ENCODE measurements at regions not wholly inside any gene's neighbourhood (a gene's known extent, or its start where the extent isn't known, plus 50 kb on each side); places are given as distances from the start of the nearest gene placed in this dataset.

DNA sequence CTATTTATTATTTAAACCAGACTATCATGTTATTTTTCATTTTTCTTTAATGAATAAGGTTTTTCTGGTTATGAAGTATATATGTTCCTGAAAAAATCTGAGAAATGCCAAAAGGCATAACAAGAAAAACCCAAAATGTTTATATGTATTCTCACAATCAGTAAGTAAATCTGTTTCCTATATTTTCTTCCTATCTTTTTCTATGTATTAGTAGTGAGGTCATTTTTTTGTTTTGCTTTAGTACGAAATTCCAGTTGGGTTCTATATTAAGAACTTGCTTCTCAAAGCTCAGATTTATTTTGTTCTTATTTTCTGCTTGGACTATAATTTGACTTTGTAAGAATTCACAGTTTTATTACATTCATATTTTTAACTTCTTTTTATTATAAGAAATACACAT lies 287.5 kb upstream of the NFE2L3 start:
- intact Hi-C loops (cut with DNase I; ENCODE audit: low total_unique reads): no loop called here
- Histone ChIP-seq H3K4me3 (no peak overlapping the region), H3K4me1 (no peaks in the 10 kb centered on the region), H3K27me3 (peaks cover 12% of the 10 kb centered on the region), H3K27ac (no peak overlapping the region), H3K36me3 (ENCODE audit: low read depth, missing control alignments) (no peaks in the 10 kb centered on the region), H3K9me3 (no peaks in the 10 kb centered on the region)
- TF ChIP-seq POLR2A (IDR thresholded peaks at IDR 0.05): no peak
- TF ChIP-seq CTCF (IDR thresholded peaks at IDR 0.05): no peak
- 58 to 61% methylated on average over 1 of the region's 1 CpG for WGBS, 2 donors
- no peak for DNase-seq

DNA sequence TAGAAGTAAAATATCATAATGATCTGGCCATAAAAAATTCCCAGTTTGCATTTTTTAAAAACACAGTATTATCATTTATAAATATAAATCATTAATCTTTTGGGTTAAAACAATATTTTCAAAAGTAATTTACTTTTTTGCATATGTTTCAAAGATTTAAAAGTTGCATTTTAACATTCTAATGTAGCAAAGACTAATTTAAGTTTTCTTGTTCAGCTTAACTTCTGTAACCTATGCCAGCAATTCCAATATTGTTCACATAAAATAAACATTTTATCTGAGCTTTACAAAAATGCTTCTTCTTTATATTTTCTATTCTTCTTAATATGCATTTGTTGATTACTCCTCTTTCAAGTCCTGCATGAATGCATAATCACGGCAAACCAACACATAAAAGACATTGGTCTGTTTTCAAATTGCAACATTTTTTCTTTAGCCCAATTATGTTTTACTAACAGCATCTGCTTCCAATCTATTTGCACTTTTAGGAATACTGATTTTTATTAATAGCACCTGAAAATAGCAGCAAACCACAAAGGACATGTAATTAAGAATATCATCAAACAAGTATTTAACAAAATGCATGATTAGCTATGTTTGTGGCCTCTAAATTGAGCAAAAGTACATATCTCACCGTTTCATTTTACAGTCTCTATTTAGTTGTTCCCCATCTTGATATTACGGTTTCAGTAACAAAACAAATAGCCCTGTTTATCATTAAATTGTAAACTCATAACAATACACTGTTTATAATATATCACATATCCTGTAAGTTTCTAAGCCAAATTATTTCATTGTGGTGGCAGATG lies 286.9 kb upstream of the NFE2L3 start:
- no peak for DNase-seq
- no peak for TF ChIP-seq POLR2A (IDR thresholded peaks at IDR 0.05)
- TF ChIP-seq CTCF (IDR thresholded peaks at IDR 0.05): no peak
- Histone ChIP-seq H3K36me3 (ENCODE audit: low read depth, missing control alignments) (no peaks in the 10 kb centered on the region), H3K9me3 (no peaks in the 10 kb centered on the region), H3K4me1 (no peaks in the 10 kb centered on the region), H3K27ac (no peak overlapping the region), H3K4me3 (no peak overlapping the region), H3K27me3 (peaks cover 12% of the 10 kb centered on the region)
- intact Hi-C loops (cut with DNase I; ENCODE audit: low total_unique reads): no loop called here
- 28 to 36% methylated on average over 3 of the region's 3 CpGs for WGBS, 2 donors

GRCh38 chr7:25868509-25868908 lies 283.5 kb upstream of the NFE2L3 start:
- Histone ChIP-seq H3K27ac (no peak overlapping the region), H3K9me3 (no peaks in the 10 kb centered on the region), H3K4me1 (no peaks in the 10 kb centered on the region), H3K36me3 (ENCODE audit: low read depth, missing control alignments) (no peaks in the 10 kb centered on the region), H3K4me3 (no peak overlapping the region), H3K27me3 (peaks cover 7% of the 10 kb centered on the region)
- TF ChIP-seq CTCF (IDR thresholded peaks at IDR 0.05) (no peak), POLR2A (IDR thresholded peaks at IDR 0.05) (no peak)
- intact Hi-C loops (cut with DNase I; ENCODE audit: low total_unique reads): no loop called here
- no peak for DNase-seq
- 92 to 100% methylated on average over 1 of the region's 1 CpG for WGBS, 2 donors

- DNase-seq: no peak
- H3K9me3 ChIP-seq: no peaks in the 10 kb centered on the region
- H3K4me1 ChIP-seq: no peaks in the 10 kb centered on the region
- H3K27ac ChIP-seq: no peak overlapping the region
- TF ChIP-seq POLR2A (IDR thresholded peaks at IDR 0.05): no peak
- no peak for TF ChIP-seq CTCF (IDR thresholded peaks at IDR 0.05)
- WGBS, 2 donors: 90 to 97% methylated on average over 3 of the region's 3 CpGs
- H3K4me3 ChIP-seq: no peak overlapping the region
- intact Hi-C loops (cut with DNase I; ENCODE audit: low total_unique reads): no loop called here
- no peaks in the 10 kb centered on the region for H3K36me3 ChIP-seq (ENCODE audit: low read depth, missing control alignments)
- peaks cover under 1% of the 10 kb centered on the region for H3K27me3 ChIP-seq
These were observed 281.4 kb upstream of the NFE2L3 start for GRCh38 chr7:25870574-25870973.

DNA sequence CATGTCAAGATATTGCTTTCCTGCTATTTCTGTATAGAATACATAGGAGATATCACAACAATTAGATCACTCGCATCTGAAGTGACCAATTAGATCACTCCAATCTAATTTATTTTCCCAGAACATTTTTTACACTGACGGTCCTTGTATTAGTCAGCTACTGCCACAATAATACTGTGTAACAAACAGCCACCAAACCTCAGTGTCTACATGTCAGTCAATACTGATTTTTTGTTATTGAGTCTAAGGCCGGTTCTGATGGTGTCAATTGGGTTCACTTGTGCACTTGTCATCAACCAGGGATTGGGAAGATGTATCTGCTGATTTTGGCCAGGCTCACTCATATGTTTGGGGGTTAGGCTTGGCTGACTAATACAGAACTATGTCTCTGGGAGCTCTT lies 275.9 kb upstream of the NFE2L3 start:
- 72 to 77% methylated on average over 3 of the region's 3 CpGs for WGBS, 2 donors
- Histone ChIP-seq H3K36me3 (ENCODE audit: low read depth, missing control alignments) (no peaks in the 10 kb centered on the region), H3K9me3 (no peaks in the 10 kb centered on the region), H3K4me1 (no peaks in the 10 kb centered on the region), H3K27me3 (no peaks in the 10 kb centered on the region), H3K27ac (no peak overlapping the region), H3K4me3 (no peak overlapping the region)
- DNase-seq: no peak
- intact Hi-C loops (cut with DNase I; ENCODE audit: low total_unique reads): no loop called here
- no peak for TF ChIP-seq POLR2A (IDR thresholded peaks at IDR 0.05)
- no peak for TF ChIP-seq CTCF (IDR thresholded peaks at IDR 0.05)

Data from testis (tissue), 2 donors.